H1 (cell line): ENCODE measurements at regions not wholly inside any gene's neighbourhood (a gene's known extent, or its start where the extent isn't known, plus 50 kb on each side); places are given as distances from the start of the nearest gene placed in this dataset.

Experiments
- CTCF ChIA-PET: fragments of 300-600 bp; sonication (Branson Sonifier 250); formaldehyde crosslinking; loops from one replicate; lab custom pipeline; 2021; ENCODE audit not compliant: partially characterized antibody; lab: Charles Lee
- POLR2A ChIA-PET: fragments of 300-600 bp; sonication (Branson Sonifier 250); formaldehyde crosslinking; loops from one replicate; lab custom pipeline; 2021; ENCODE audit warnings: inconsistent platforms; ENCODE audit not compliant: partially characterized antibody; lab: Charles Lee
- DNase-seq, 2 experiments: peaks; one replicate each; pipeline versions ENCODE4 v3.0.0 to v3.0.0-alpha.2; 2010 to 2022; ENCODE audit warnings: low spot score in 2 of 2, low read depth in 1 of 2, mixed read lengths in 1 of 2
- FAIRE-seq: peaks from 2 replicates; lab custom pipeline; 2011; peaks lifted over from hg19 to GRCh38; lab: Jason Lieb, UNC
- H2AFZ ChIP-seq: 2 replicates; pipeline ENCODE4 v1.8.1; 2012; ENCODE audit warnings: low read length, inconsistent platforms
- H2AK5ac ChIP-seq: 2 replicates; pipeline ENCODE4 v1.6.1; 2013; ENCODE audit warnings: low read depth, low read length
- H2BK120ac ChIP-seq: replicated peaks from 2 replicates; pipeline ENCODE3; 2013; ENCODE audit warnings: low read depth, low read length, inconsistent platforms
- H2BK12ac ChIP-seq: 2 replicates; pipeline ENCODE4 v1.6.1; 2013; ENCODE audit warnings: low read depth, low read length
- H2BK15ac ChIP-seq: 2 replicates; pipeline ENCODE4 v1.6.1; 2013; ENCODE audit warnings: low read length
- H2BK20ac ChIP-seq: 2 replicates; pipeline ENCODE4 v1.6.1; 2013; ENCODE audit warnings: low read length
- H2BK5ac ChIP-seq: 2 replicates; pipeline ENCODE4 v1.6.1; 2013; ENCODE audit warnings: low read depth, low read length
- H3K14ac ChIP-seq: 2 replicates; pipeline ENCODE4 v1.6.1; 2013; ENCODE audit warnings: inconsistent platforms; ENCODE audit not compliant: insufficient read length
- H3K18ac ChIP-seq: 2 replicates; pipeline ENCODE4 v1.6.1; 2013; ENCODE audit warnings: low read length; ENCODE audit errors: extremely low read depth
- H3K23ac ChIP-seq: 2 replicates; pipeline ENCODE4 v1.6.1; 2013; ENCODE audit warnings: inconsistent platforms; ENCODE audit not compliant: insufficient read length
- H3K23me2 ChIP-seq: 2 replicates; pipeline ENCODE4 v1.6.1; 2013; ENCODE audit warnings: low read depth, low read length
- H3K27ac ChIP-seq: 2 replicates; pipeline ENCODE4 v1.6.1; 2011; ENCODE audit warnings: low read depth, low read length, inconsistent platforms
- H3K27me3 ChIP-seq, 4 experiments: replicated peaks in 1 of 4; 1 replicate in 1 of 4; 2 replicates in 3 of 4; pipeline versions ENCODE4 v1.6.1 to v1.8.1; 2011 to 2013; ENCODE audit warnings: low read length in 3 of 4, mild to moderate bottlenecking in 3 of 4, inconsistent platforms in 2 of 4, mixed read lengths in 2 of 4, moderate library complexity in 1 of 4; ENCODE audit not compliant: control insufficient read depth in 3 of 4, insufficient read depth in 3 of 4; ENCODE audit errors: extremely low read depth in 1 of 4
- H3K36me3 ChIP-seq, 4 experiments: 2 replicates each; pipeline versions ENCODE4 v1.6.1 to v1.8.1; 2011 to 2013; ENCODE audit warnings: mild to moderate bottlenecking in 4 of 4, low read length in 3 of 4, moderate library complexity in 2 of 4, control low read depth in 1 of 4, inconsistent platforms in 1 of 4; ENCODE audit not compliant: insufficient read depth in 4 of 4, control insufficient read depth in 2 of 4
- H3K4ac ChIP-seq: replicated peaks from 2 replicates; pipeline ENCODE3; 2013; ENCODE audit warnings: low read length, low read depth, mixed read lengths, inconsistent platforms; ENCODE audit not compliant: insufficient read length
- H3K4me1 ChIP-seq, 4 experiments: replicated peaks in 1 of 4; 1 replicate in 1 of 4; 2 replicates in 3 of 4; pipeline versions ENCODE4 v1.6.1 to v1.8.1; 2011 to 2013; ENCODE audit warnings: low read length in 3 of 4, inconsistent platforms in 2 of 4, mixed read lengths in 1 of 4; ENCODE audit not compliant: insufficient read depth in 4 of 4, control insufficient read depth in 3 of 4
- H3K4me2 ChIP-seq, 2 experiments: 2 replicates each; pipeline versions ENCODE4 v1.6.1 to v1.8.1; 2011 to 2013; ENCODE audit warnings: low read depth in 2 of 2, low read length in 2 of 2, control low read depth in 1 of 2, inconsistent platforms in 1 of 2, mild to moderate bottlenecking in 1 of 2; ENCODE audit not compliant: insufficient read depth in 1 of 2
- H3K4me3 ChIP-seq, 4 experiments: fragments of 200-600, 300-600 bp in 1 of 4; sonication (generic), shearing (Covaris generic), sonication (Bioruptor Twin) in 1 of 4; 2 replicates each; pipeline versions ENCODE4 v1.5.1 to v1.8.1; 2011 to 2016; ENCODE audit warnings: low read length in 4 of 4, low read depth in 3 of 4, control low read depth in 2 of 4, inconsistent platforms in 2 of 4, mild to moderate bottlenecking in 2 of 4, mixed read lengths in 1 of 4, moderate library complexity in 1 of 4; ENCODE audit not compliant: insufficient read depth in 2 of 4; ENCODE audit errors: extremely low read depth in 1 of 4
- H3K56ac ChIP-seq: replicated peaks from 2 replicates; pipeline ENCODE3; 2013; ENCODE audit warnings: low read depth, mild to moderate bottlenecking, mixed read lengths, low read length, inconsistent platforms; ENCODE audit not compliant: insufficient read length
- H3K79me1 ChIP-seq: 2 replicates; pipeline ENCODE4 v1.6.1; 2013; ENCODE audit warnings: low read depth, low read length, control low read depth
- H3K79me2 ChIP-seq, 2 experiments: 2 replicates each; pipeline versions ENCODE4 v1.6.1 to v1.8.1; 2012 to 2013; ENCODE audit warnings: low read length in 2 of 2, mild to moderate bottlenecking in 2 of 2, inconsistent platforms in 1 of 2; ENCODE audit not compliant: insufficient read depth in 2 of 2, control insufficient read depth in 1 of 2
- H3K9ac ChIP-seq, 4 experiments: replicated peaks in 1 of 4; 1 replicate in 1 of 4; 2 replicates in 3 of 4; pipeline versions ENCODE4 v1.6.1 to v1.8.1; 2011 to 2013; ENCODE audit warnings: low read depth in 3 of 4, low read length in 3 of 4, control low read depth in 2 of 4, mild to moderate bottlenecking in 2 of 4, moderate library complexity in 2 of 4, inconsistent platforms in 1 of 4; ENCODE audit errors: extremely low read depth in 1 of 4
- H3K9me3 ChIP-seq, 2 experiments: 2 replicates each; pipeline versions ENCODE4 v1.6.1 to v1.8.1; 2012 to 2013; ENCODE audit warnings: mild to moderate bottlenecking in 2 of 2, moderate library complexity in 2 of 2, control low read depth in 1 of 2, inconsistent platforms in 1 of 2, low read depth in 1 of 2, low read length in 1 of 2, mixed read lengths in 1 of 2; ENCODE audit not compliant: insufficient read depth in 2 of 2
- H4K20me1 ChIP-seq, 2 experiments: replicated peaks in 1 of 2; 2 replicates each; pipeline versions ENCODE3 to v1.8.1; 2011 to 2013; ENCODE audit warnings: inconsistent platforms in 2 of 2, low read length in 2 of 2, mild to moderate bottlenecking in 1 of 2; ENCODE audit not compliant: insufficient read depth in 2 of 2, control insufficient read depth in 1 of 2
- H4K5ac ChIP-seq: 2 replicates; pipeline ENCODE4 v1.6.1; 2013; ENCODE audit warnings: low read length, low read depth, mixed read lengths, inconsistent platforms; ENCODE audit not compliant: insufficient read length
- H4K8ac ChIP-seq: 2 replicates; pipeline ENCODE4 v1.8.0; 2013; ENCODE audit warnings: mild to moderate bottlenecking, moderate library complexity, low read length, inconsistent platforms; ENCODE audit not compliant: insufficient read depth; ENCODE audit errors: extremely low read depth
- H4K91ac ChIP-seq: replicated peaks from 2 replicates; pipeline ENCODE3; 2013; ENCODE audit warnings: low read length, mixed read lengths, inconsistent platforms; ENCODE audit not compliant: insufficient read length
- JUND ChIP-seq: IDR thresholded peaks from 2 replicates; pipeline ENCODE4 v1.6.1; 2011; ENCODE audit warnings: mild to moderate bottlenecking, improper control_type of control experiment, low read length
- KDM1A ChIP-seq: fragments of 200-600, 300-600 bp; sonication (generic); IDR thresholded peaks from 2 replicates; pipeline ENCODE4 v1.7.1; 2016; ENCODE audit warnings: mild to moderate bottlenecking, low read length, borderline replicate concordance
- NRF1 ChIP-seq: IDR thresholded peaks from 2 replicates; pipeline ENCODE4 v1.6.1; 2011; ENCODE audit warnings: mild to moderate bottlenecking, low read depth, low read length, improper control_type of control experiment
- SIRT6 ChIP-seq: IDR thresholded peaks from one replicate; pipeline ENCODE4 v1.7.1; 2012; ENCODE audit warnings: low read length, inconsistent platforms
- SP2 ChIP-seq: IDR thresholded peaks from 2 replicates; pipeline ENCODE4 v1.6.1; 2012; ENCODE audit warnings: mild to moderate bottlenecking, low read length, inconsistent platforms
- WGBS, 2 experiments: shearing (Covaris generic) in 1 of 2; methylation state at CpG; one replicate each; pipeline versions ENCODE4 v1.1.6 to v1.1.7; 2013 to 2015; ENCODE audit warnings: low lambda C conversion rate in 2 of 2, mixed read lengths in 2 of 2, inconsistent platforms in 1 of 2, low coverage in 1 of 2, missing lambda C conversion rate in 1 of 2; ENCODE audit not compliant: insufficient replicate concordance in 2 of 2, insufficient coverage in 1 of 2, insufficient read length in 1 of 2; ENCODE audit errors: extremely low coverage in 1 of 2, missing lambda C conversion rate in 1 of 2; 5-methylcytosine and 5-hydroxymethylcytosine counted together

DNA sequence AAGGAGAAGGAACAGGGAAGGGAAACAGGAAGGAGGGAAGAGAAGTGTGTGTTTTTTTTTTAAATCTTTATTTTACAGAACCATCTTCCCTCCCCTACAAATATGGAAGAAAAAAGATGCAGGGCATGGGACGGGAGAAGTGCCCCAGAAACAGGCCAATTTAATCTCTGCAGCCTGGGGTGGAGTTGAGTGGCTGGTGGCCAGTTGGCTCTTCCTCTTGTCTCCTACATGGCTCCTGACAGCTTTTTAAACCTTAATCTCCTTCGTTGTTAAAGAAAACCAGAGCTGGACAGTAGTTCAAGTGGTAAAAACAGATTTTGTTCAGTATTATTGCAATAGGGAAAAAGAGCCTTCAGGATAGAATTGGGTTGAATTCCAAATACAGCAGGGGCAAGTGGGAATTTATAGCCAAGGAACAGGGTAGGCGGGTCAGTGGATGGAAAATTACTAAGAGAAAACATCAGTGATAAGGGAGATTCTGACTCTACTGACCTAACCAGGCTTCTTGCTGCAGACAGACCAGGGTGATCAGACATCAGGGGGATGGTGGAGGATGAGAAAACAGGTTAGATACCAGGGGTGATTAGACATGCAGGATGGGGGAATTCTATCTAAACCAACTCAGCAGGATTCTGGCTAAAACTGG is 125.1 kb upstream of the CLINT1 start:
- Histone ChIP-seq H3K4me3 (no peak overlapping the region), H4K8ac (no peak overlapping the region), H3K14ac (no peak overlapping the region), H3K79me1 (no peaks in the 10 kb centered on the region), H3K23me2 (no peaks in the 10 kb centered on the region), H2BK5ac (no peak overlapping the region), H3K9me3 (peaks cover 0 to 5% of the 10 kb centered on the region in 2 experiments; a peak in 1 of 4 replicates), H4K91ac (no peak overlapping the region), H4K5ac (no peak overlapping the region), H2BK15ac (no peak overlapping the region), H2BK12ac (no peak overlapping the region), H3K27ac (no peak overlapping the region), H3K4ac (no peak overlapping the region), H3K36me3 (no peaks in the 10 kb centered on the region), H3K18ac (no peak overlapping the region), H2AK5ac (no peak overlapping the region), H2BK20ac (no peak overlapping the region), H4K20me1 (no peaks in the 10 kb centered on the region), H3K27me3 (no peaks in the 10 kb centered on the region), H3K56ac (no peak overlapping the region), H2AFZ (no peak overlapping the region), H2BK120ac (no peak overlapping the region), H3K4me2 (no peak overlapping the region), H3K23ac (no peak overlapping the region), H3K79me2 (no peaks in the 10 kb centered on the region), H3K9ac (no peak overlapping the region), H3K4me1 (no peaks in the 10 kb centered on the region)
- DNase-seq, result no peak
- CTCF ChIA-PET, result no interaction called here
- FAIRE-seq, result no peak
- POLR2A ChIA-PET, result no interaction called here
- WGBS, 2 experiments, result 66% methylated on average over 3 of the region's 3 CpGs; no CpG with 5 or more reads in 1 of the 2 experiments
- TF ChIP-seq JUND (no peak), NRF1 (no peak), SIRT6 (no peak), SP2 (no peak), KDM1A (no peak)
